ENCODE measurements at regions not wholly inside any gene's neighbourhood (a gene's known extent, or its start where the extent isn't known, plus 50 kb on each side); places are given as distances from the start of the nearest gene placed in this dataset.
"Not testable (repeated sequence)": the region's sequence is repeated elsewhere in the genome, so short reads cannot be mapped to it uniquely, and the experiment has no call there.

DNA sequence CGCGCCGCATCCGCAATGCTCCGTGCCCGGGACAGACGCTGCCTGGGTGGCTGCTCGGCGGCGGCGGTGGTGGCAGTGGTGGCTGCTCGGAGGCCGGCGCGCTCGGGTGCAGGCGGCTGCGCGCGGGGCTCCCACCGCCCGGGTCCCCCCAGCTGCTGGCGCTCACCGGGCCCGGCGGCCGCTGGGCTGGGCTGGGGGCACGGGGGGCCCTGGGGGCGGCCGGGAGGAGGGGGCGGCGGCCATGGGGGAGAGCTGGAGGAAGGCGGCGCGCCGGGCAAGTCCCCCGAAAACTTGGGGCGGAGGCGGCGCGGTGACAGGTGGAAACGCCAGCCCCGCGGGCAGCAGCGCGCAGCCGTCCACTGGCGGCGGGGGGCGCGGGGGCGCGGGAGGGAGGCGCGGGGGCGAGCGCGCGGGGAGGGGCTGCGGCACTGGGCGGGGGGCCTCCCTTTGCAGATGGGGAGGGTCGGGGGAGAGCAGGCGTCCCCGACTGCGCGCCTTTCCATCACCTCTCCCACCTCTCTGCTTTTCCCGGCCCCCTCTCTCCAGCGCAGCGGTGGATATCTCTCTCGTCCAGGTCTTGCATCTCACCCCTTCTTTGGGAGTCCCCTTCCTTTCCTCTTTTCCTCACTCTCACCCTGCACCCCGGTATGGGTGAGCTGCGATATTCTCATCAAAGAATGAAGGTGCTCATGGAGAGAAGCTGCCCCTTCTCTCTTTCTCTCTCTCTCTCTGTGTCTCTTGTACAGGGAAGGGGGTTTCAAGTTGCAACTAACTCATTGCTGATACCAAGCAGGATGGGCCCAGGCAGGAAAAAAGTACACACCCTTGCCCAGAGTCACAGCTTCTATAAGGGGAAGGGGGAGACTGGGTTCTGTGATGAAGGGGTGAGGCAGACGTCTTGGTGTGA, 83.7 kb upstream of the DHRSX start:
- Histone ChIP-seq H3K4me3 (no peak overlapping the region), H3K36me3 (no peaks in the 10 kb centered on the region), H3K27me3 (peaks cover 45% of the 10 kb centered on the region), H3K9me3 (no peaks in the 10 kb centered on the region)
- DNase-seq = no peak

DNA sequence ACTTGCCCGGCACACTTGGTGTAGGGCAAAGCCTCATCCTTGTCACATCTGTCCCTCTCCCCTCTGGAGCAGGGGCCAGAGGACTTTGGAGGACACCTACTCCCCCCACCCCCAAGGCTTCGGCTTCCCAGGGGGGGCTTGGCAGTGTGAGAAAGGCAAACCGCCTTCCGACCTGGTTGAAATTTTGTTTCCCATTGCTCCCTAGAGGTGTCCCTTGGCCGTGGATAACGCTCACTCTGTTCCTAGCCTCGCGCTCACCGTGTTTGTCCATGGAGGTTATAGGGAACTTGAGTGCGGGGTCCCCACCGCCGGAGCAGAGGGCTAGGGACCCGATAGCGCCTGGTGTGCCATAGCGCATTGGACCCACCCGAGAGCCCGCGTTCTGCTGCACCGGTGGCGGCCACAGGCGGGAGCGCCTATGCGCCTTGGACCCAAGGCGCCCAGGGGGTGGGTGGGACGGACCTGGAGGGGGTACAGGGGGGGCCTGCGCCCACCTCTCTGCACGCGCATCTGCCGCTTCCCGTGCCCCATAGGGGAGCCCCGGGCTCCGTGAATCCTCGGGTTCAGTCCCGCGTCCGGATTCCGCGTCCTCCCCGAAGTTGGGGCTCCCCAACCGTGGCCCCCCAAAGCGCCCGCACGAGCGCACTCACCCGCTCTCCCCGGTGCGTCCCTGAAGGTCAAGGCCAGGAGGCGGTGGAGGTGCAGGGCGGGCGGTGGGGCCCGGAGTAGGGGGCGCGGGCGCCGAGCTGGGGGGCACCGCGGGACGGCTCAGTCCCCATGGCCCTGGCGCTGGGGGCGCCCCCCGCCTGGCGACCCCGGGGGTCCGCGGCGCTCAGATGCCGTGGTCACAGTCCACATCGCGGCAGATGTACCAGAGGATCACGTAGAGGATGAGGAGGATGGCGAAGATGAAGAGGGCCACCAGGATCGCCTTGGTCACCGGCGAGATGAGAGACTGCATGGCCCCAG, 82.7 kb upstream of the DHRSX start:
- no peak overlapping the region for H3K4me3 ChIP-seq
- no peaks in the 10 kb centered on the region for H3K9me3 ChIP-seq
- H3K36me3 ChIP-seq = no peaks in the 10 kb centered on the region
- H3K27me3 ChIP-seq = peaks cover 45% of the 10 kb centered on the region
- no peak for DNase-seq

DNA sequence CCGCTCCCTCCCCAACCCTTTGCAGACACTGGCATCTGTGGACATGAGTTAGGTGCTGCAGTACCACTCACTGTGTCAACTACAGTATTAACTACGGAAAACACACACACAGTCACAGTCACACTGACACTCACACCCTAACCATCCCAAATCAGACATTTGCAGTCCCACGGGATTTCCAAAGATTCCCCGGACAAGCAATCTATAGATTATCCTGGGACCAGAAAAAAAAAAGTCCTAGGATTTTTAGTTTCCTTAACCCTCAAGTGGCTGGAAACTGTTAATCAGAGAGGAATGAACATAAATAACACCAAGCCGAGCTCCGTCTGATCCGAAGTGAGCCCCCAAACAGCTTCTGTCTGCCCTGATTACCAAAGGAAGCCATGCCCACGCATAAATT, 81.9 kb upstream of the DHRSX start:
- Histone ChIP-seq H3K27me3 (peaks cover 45% of the 10 kb centered on the region), H3K9me3 (no peaks in the 10 kb centered on the region)
- no peak for DNase-seq

GRCh38 chrX:2581296-2581695, 80.5 kb upstream of the DHRSX start:
- no peak overlapping the region for H3K4me3 ChIP-seq
- no peak for DNase-seq
- H3K36me3 ChIP-seq = no peaks in the 10 kb centered on the region
- no peaks in the 10 kb centered on the region for H3K9me3 ChIP-seq
- peaks cover 45% of the 10 kb centered on the region for H3K27me3 ChIP-seq

More for the DNA sequence above, 81.9 kb upstream of the DHRSX start:
- no peaks in the 10 kb centered on the region for H3K36me3 ChIP-seq
- H3K4me3 ChIP-seq = no peak overlapping the region

DNA sequence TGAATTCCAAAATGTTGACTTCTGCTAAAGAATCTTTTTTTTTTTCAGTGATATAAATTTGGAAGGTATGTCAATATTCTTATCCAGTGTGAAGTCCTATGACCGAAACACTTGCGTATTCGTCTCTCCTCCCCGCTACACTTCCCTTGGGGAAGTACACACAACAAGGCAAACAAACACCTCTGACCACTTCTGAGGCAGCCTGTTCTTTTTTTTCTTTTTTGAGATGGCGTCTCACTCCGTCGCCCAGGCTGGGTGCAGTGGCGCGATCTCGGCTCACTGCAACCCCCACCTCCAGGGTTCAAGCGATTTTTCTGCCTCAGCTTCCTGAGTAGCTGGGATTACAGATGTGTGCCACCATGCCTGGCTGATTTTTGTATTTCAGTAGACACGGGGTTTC, 78.1 kb upstream of the DHRSX start:
- Histone ChIP-seq H3K36me3 (no peaks in the 10 kb centered on the region), H3K4me3 (no peak overlapping the region), H3K9me3 (no peaks in the 10 kb centered on the region), H3K27me3 (peaks cover 32% of the 10 kb centered on the region)
- no peak for DNase-seq

DNA sequence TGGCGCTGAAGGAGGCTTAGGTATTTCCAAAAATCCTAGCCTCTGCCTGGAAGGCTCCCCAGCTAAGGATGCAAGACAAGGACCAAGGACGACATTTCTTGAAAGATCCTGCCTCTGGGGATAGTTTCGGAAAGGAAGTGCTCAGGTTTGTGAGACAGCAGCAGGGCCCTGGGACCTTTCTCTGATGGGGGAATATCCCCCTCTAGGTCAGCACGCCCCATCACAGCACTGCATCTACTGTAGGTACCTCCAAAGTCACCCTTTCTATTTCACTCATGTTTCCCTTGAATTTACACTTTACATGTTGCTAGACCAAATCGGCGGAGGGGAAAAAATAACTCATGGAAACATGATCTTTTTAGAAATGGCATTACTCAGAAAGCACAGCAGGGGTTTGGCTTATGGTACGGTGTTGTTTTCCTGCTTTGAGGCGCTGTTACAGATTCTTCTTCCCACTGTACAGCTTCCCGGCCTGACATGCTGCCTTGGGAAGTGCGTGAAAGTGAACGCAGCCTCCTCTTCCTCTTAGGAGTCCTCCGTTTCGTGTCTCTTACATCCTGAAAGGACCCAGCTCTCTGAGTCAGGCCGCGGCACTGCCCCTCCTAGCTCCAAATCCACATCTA, 77.2 kb upstream of the DHRSX start:
- DNase-seq = peak; percentile 73
- no peaks in the 10 kb centered on the region for H3K9me3 ChIP-seq
- peaks cover 23% of the 10 kb centered on the region for H3K27me3 ChIP-seq
- no peak overlapping the region for H3K4me3 ChIP-seq
- no peaks in the 10 kb centered on the region for H3K36me3 ChIP-seq

DNA sequence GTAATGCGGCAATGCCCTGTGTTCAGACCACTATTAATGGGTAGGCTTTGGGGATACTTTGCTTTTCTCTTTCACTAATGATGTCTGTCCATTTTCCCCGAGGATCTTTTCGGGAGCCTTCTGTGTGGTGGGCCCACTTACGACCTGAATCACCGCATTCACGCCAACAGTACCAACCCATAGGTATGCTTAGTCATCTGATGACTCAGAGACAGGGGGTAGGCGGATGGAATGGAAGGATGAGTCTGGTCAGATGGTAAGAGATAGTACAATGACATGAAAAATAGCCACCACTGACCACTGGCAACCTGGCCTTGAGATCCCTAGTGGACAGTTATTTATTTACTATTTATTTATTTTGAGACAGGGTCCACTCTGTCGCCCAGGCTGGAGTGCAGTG, 76.0 kb upstream of the DHRSX start:
- Histone ChIP-seq H3K9me3 (no peaks in the 10 kb centered on the region), H3K27me3 (peaks cover 12% of the 10 kb centered on the region), H3K4me3 (no peak overlapping the region), H3K36me3 (no peaks in the 10 kb centered on the region)
- peak; percentile 29 for DNase-seq

GRCh38 chrX:2574271-2574670, 73.5 kb upstream of the DHRSX start:
- no peaks in the 10 kb centered on the region for H3K36me3 ChIP-seq
- no peaks in the 10 kb centered on the region for H3K27me3 ChIP-seq
- H3K9me3 ChIP-seq = no peaks in the 10 kb centered on the region
- DNase-seq = no peak
- no peak overlapping the region for H3K4me3 ChIP-seq

- peak; percentile 67 for DNase-seq
- Histone ChIP-seq H3K36me3 (no peaks in the 10 kb centered on the region), H3K27me3 (no peaks in the 10 kb centered on the region), H3K9me3 (no peaks in the 10 kb centered on the region), H3K4me3 (no peak overlapping the region)
Measured at GRCh38 chrX:2572740-2573139, 72.0 kb upstream of the DHRSX start.

DNA sequence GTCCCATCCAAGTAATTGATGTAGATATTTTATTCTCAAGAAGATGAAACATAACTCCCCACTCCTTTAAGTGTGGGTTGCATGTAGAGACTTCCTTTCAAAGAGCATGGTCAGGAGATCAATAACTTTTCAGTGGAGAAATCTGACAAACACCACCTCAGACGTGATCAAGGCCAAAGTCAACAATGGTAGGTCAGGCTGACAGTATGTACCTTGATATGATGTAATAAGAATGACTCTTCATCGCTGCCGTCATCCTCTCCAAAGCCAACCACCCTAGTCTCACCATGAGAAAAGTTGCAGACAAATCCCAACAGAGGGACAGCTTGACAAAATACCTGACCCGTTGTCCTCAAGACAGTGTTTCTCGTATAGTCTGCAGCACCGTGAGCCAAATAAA, 67.3 kb upstream of the DHRSX start:
- Histone ChIP-seq H3K36me3 (no peaks in the 10 kb centered on the region), H3K27me3 (no peaks in the 10 kb centered on the region), H3K4me3 (no peak overlapping the region), H3K9me3 (no peaks in the 10 kb centered on the region)
- DNase-seq = no peak

- H3K9me3 ChIP-seq = no peaks in the 10 kb centered on the region
- peaks cover 4% of the 10 kb centered on the region; the same call in 1 of the 2 replicates for H3K27me3 ChIP-seq
- H3K36me3 ChIP-seq = no peaks in the 10 kb centered on the region
- no peak overlapping the region for H3K4me3 ChIP-seq
- no peak for DNase-seq
Measured at GRCh38 chrX:2566055-2566454, 65.3 kb upstream of the DHRSX start.

- Histone ChIP-seq H3K9me3 (no peaks in the 10 kb centered on the region), H3K4me3 (no peak overlapping the region), H3K36me3 (no peaks in the 10 kb centered on the region), H3K27me3 (peaks cover 33% of the 10 kb centered on the region)
- no peak for DNase-seq
Measured at GRCh38 chrX:2561456-2561855, 60.7 kb upstream of the DHRSX start.

DNA sequence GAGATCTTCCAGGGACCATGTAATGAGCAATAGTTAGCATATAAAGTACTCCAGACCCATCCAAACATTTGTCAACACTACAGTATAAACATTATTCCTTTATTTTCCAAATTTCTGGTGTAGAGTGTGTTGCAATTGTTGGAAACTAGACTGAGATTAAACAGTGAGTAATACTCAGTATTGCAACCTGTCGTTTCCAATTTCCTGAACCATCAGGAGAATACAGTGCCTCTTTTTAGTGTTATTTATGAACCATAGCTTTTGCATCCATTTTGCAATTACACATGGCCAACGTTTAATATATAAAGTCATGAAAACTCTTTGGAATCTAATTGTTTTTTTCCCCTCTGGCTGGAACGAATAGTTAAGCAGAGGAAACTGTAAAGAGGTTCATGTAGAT, 58.3 kb upstream of the DHRSX start:
- Histone ChIP-seq H3K4me3 (no peak overlapping the region), H3K27me3 (peaks cover 44% of the 10 kb centered on the region), H3K9me3 (no peaks in the 10 kb centered on the region), H3K36me3 (no peaks in the 10 kb centered on the region)
- no peak for DNase-seq

DNA sequence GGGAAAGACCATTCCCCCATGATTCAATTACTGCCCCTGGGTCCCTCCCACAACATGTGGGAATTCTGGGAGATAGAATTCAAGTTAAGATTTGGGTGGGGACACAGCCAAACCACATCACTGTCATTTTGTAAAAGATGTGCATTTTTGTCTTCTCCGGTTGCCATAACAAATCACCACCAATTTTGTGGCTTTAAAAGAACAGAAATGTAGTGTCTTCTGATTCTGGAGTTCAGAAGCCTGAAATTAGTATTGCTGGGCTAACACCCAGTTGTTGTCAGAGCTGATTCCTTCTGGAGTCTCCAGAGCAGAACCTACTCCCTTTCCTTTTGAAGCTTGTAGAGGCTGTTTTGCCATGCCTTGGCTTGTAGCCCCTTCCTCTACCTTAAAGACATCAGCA, 54.1 kb upstream of the DHRSX start:
- H3K36me3 ChIP-seq = no peaks in the 10 kb centered on the region
- H3K4me3 ChIP-seq = no peak overlapping the region
- H3K9me3 ChIP-seq = no peaks in the 10 kb centered on the region

GRCh38 chrX:2554066-2554465, 53.3 kb upstream of the DHRSX start:
- not testable (repeated sequence) for H3K36me3 ChIP-seq, H3K4me3 ChIP-seq, DNase-seq, H3K9me3 ChIP-seq
- peaks cover 50% of the 10 kb centered on the region for H3K27me3 ChIP-seq

More for the DNA sequence above, 54.1 kb upstream of the DHRSX start:
- no peak for DNase-seq
- peaks cover 52% of the 10 kb centered on the region for H3K27me3 ChIP-seq

GRCh38 chrX:2552621-2553201, 51.9 kb upstream of the DHRSX start:
- H3K4me3 ChIP-seq = no peak overlapping the region
- peaks cover 37% of the 10 kb centered on the region for H3K27me3 ChIP-seq
- no peak for DNase-seq
- H3K9me3 ChIP-seq = no peaks in the 10 kb centered on the region
- no peaks in the 10 kb centered on the region for H3K36me3 ChIP-seq
